Ectodermal cell (in vitro differentiated cells): ENCODE measurements at regions not wholly inside any gene's neighbourhood (a gene's known extent, or its start where the extent isn't known, plus 50 kb on each side); places are given as distances from the start of the nearest gene placed in this dataset.
"Not testable (repeated sequence)": the region's sequence is repeated elsewhere in the genome, so short reads cannot be mapped to it uniquely, and the experiment has no call there.

Experiments used
- H3K27ac ChIP-seq: 2 replicates; pipeline ENCODE4 v1.7.0; 2013; ENCODE audit warnings: mild to moderate bottlenecking, low read depth, low read length; ENCODE audit not compliant: insufficient read depth, poor library complexity, severe bottlenecking
- H3K27me3 ChIP-seq: 2 replicates; pipeline ENCODE4 v1.7.0; 2013; ENCODE audit warnings: mild to moderate bottlenecking, low read length; ENCODE audit not compliant: insufficient read depth, control insufficient read depth, poor library complexity, severe bottlenecking
- H3K36me3 ChIP-seq: one replicate; pipeline ENCODE4 v1.7.0; 2013; ENCODE audit warnings: low read length; ENCODE audit not compliant: control insufficient read depth, insufficient read depth
- H3K4me1 ChIP-seq: one replicate; pipeline ENCODE4 v1.7.0; 2013; ENCODE audit warnings: low read length; ENCODE audit not compliant: control insufficient read depth, insufficient read depth
- H3K4me3 ChIP-seq: 2 replicates; pipeline ENCODE4 v1.7.0; 2013; ENCODE audit warnings: low read depth, low read length, control low read depth; ENCODE audit not compliant: insufficient read depth
- H3K9me3 ChIP-seq: 2 replicates; pipeline ENCODE4 v1.7.0; 2013; ENCODE audit warnings: mild to moderate bottlenecking, low read length, moderate library complexity; ENCODE audit not compliant: control insufficient read depth
- WGBS, 2 experiments: methylation state at CpG; one replicate each; pipeline ENCODE4 v1.1.7; 2013; ENCODE audit warnings: missing lambda C conversion rate in 2 of 2; 5-methylcytosine and 5-hydroxymethylcytosine counted together

DNA sequence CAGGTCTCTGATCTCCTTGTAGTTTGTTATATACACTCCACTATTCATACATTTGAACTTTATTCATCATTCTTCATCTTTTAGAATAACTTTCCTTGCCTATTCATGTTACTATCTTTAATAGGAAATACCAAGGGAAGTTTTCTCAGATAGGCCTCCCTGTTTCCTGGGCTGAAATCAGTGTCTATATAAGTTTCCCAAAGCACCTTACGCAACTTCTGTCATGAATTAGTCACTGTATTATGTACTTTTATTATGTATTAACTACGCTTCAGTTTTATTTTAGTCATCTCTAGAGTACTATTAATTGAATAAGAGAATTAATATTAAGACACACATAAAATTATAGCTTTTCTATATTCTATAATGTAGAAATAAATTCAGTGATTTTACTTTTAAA lies 1481.5 kb downstream of the OTOL1 start:
- Histone ChIP-seq H3K27me3 (no peaks in the 10 kb centered on the region), H3K27ac (no peak overlapping the region), H3K4me1 (no peaks in the 10 kb centered on the region), H3K4me3 (no peak overlapping the region), H3K36me3 (no peaks in the 10 kb centered on the region), H3K9me3 (no peaks in the 10 kb centered on the region)
- WGBS, 2 experiments = 100% methylated on average over 1 of the region's 2 CpGs; no CpG with 5 or more reads in 1 of the 2 experiments

DNA sequence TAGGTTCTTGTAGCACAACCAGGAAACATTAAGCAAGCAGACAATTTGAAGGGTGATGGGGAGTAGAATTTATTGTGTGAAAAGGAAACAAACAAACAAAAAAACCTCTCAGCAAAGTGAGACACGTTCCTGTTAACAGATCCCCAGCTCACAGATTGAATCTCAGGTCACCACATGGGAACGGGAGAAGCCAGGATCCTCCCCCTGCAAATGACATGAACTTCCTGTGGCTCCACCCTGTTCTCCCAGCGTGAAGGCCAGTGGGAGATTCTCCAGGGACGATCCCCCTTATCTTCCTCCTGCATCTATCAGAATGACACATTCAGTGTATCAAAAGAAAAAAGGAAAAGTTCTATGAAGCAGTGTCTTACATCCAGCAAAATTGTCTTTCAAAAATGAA lies 1488.1 kb downstream of the OTOL1 start:
- 56 to 74% methylated on average over 3 to 4 of the region's 4 CpGs for WGBS, 2 experiments
- H3K4me1 ChIP-seq = no peaks in the 10 kb centered on the region
- H3K36me3 ChIP-seq = no peaks in the 10 kb centered on the region
- H3K9me3 ChIP-seq = no peaks in the 10 kb centered on the region
- no peak overlapping the region for H3K4me3 ChIP-seq
- H3K27ac ChIP-seq = no peak overlapping the region
- no peaks in the 10 kb centered on the region for H3K27me3 ChIP-seq

- H3K4me3 ChIP-seq, H3K36me3 ChIP-seq, H3K4me1 ChIP-seq, H3K27me3 ChIP-seq, H3K9me3 ChIP-seq, H3K27ac ChIP-seq: not testable (repeated sequence)
- 88 to 91% methylated on average over 33 of the region's 33 CpGs for WGBS, 2 experiments
Measured at GRCh38 chr3:162987085-162987794, 1490.6 kb downstream of the OTOL1 start.

- H3K27ac ChIP-seq = no peak overlapping the region
- H3K9me3 ChIP-seq = no peaks in the 10 kb centered on the region
- H3K27me3 ChIP-seq = no peaks in the 10 kb centered on the region
- no peaks in the 10 kb centered on the region for H3K36me3 ChIP-seq
- H3K4me3 ChIP-seq = no peak overlapping the region
- H3K4me1 ChIP-seq = no peaks in the 10 kb centered on the region
- 95 to 97% methylated on average over 2 of the region's 2 CpGs for WGBS, 2 experiments
Measured at GRCh38 chr3:162992741-162993140, 1496.1 kb downstream of the OTOL1 start.

DNA sequence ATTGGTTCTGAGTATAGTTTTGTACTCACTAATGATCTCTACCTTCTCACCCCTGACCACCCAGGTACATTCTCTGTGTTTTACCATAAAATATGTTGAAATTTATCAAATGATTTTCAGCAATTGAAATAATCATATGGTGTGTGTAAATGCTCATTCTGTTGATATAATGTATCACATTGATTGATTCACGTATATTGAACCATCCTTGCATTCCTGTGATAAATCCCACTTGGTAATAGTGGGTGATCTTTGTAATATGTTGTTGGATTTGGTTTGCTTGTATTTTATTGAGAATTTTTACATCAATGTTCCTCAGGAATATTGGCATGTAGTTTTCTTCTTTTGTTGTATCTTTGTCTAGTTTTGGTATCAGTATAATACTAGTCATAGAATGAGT lies 1497.6 kb downstream of the OTOL1 start:
- no peak overlapping the region for H3K4me3 ChIP-seq
- 80 to 88% methylated on average over 1 of the region's 1 CpG for WGBS, 2 experiments
- H3K9me3 ChIP-seq = no peaks in the 10 kb centered on the region

GRCh38 chr3:162996368-162996767 lies 1499.8 kb downstream of the OTOL1 start:
- H3K36me3 ChIP-seq = no peaks in the 10 kb centered on the region
- no peaks in the 10 kb centered on the region for H3K9me3 ChIP-seq
- H3K4me1 ChIP-seq = no peaks in the 10 kb centered on the region
- H3K4me3 ChIP-seq = no peak overlapping the region
- no peak overlapping the region for H3K27ac ChIP-seq
- no peaks in the 10 kb centered on the region for H3K27me3 ChIP-seq

More for the DNA sequence above, 1497.6 kb downstream of the OTOL1 start:
- no peaks in the 10 kb centered on the region for H3K27me3 ChIP-seq
- H3K27ac ChIP-seq = no peak overlapping the region
- H3K4me1 ChIP-seq = no peaks in the 10 kb centered on the region
- H3K36me3 ChIP-seq = no peaks in the 10 kb centered on the region

DNA sequence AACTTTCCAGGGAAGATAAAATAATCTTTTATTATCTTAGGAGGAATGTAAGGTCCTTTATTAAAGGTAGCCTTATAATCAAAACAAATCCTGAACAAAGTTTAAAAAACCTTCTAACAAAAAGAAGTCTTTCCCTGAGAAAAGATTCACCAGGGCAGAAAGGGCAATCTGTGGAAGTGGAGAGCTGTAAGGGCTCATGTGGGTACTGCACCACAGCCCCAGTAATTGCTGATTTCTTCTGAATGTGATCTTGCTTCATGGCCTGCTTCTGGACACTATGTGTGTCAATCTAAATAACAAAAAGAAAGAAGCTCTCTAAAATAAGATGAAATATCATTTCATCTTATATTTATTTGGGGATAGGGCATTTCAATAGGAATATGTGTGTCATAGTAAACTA lies 1501.6 kb downstream of the OTOL1 start:
- Histone ChIP-seq H3K27me3 (no peaks in the 10 kb centered on the region), H3K4me1 (no peaks in the 10 kb centered on the region), H3K36me3 (no peaks in the 10 kb centered on the region), H3K27ac (no peak overlapping the region), H3K9me3 (no peaks in the 10 kb centered on the region), H3K4me3 (no peak overlapping the region)

- 91 to 92% methylated on average over 2 of the region's 2 CpGs for WGBS, 2 experiments
- H3K36me3 ChIP-seq = no peaks in the 10 kb centered on the region
- H3K4me3 ChIP-seq = no peak overlapping the region
- H3K9me3 ChIP-seq = no peaks in the 10 kb centered on the region
- H3K4me1 ChIP-seq = no peaks in the 10 kb centered on the region
- no peaks in the 10 kb centered on the region for H3K27me3 ChIP-seq
- H3K27ac ChIP-seq = no peak overlapping the region
Measured at GRCh38 chr3:163011596-163011995, 1515.0 kb downstream of the OTOL1 start.

DNA sequence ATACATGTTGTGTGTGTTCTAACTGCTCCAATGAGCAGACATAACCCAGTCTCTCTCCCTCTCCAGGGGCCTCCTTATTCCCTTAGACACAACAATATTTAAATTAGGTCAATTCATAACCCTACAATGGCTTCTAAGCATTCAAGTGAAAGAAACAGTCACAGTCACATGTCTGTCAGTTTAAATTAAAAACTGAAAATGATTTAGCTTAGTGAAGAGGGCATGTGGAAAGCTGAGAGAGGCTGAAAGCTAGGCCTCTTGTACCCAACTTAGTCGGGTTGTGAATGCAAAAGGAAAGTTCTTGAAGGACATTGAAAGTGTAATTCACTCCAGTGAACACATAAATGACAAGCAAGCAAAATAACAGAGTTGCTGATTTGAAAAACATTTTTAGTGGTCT lies 1519.6 kb downstream of the OTOL1 start:
- H3K27ac ChIP-seq = no peak overlapping the region
- WGBS, 2 experiments = 92 to 100% methylated on average over 1 of the region's 1 CpG
- H3K9me3 ChIP-seq = no peaks in the 10 kb centered on the region
- no peaks in the 10 kb centered on the region for H3K4me1 ChIP-seq
- H3K4me3 ChIP-seq = no peak overlapping the region
- H3K36me3 ChIP-seq = no peaks in the 10 kb centered on the region
- H3K27me3 ChIP-seq = no peaks in the 10 kb centered on the region

GRCh38 chr3:163018067-163018466 lies 1521.5 kb downstream of the OTOL1 start:
- no peak overlapping the region for H3K4me3 ChIP-seq
- H3K27me3 ChIP-seq = no peaks in the 10 kb centered on the region
- no peaks in the 10 kb centered on the region for H3K36me3 ChIP-seq
- no peaks in the 10 kb centered on the region for H3K4me1 ChIP-seq
- H3K27ac ChIP-seq = no peak overlapping the region
- no peaks in the 10 kb centered on the region for H3K9me3 ChIP-seq
- no CpG with 5 or more reads among the region's 1 CpG for WGBS, 2 experiments

DNA sequence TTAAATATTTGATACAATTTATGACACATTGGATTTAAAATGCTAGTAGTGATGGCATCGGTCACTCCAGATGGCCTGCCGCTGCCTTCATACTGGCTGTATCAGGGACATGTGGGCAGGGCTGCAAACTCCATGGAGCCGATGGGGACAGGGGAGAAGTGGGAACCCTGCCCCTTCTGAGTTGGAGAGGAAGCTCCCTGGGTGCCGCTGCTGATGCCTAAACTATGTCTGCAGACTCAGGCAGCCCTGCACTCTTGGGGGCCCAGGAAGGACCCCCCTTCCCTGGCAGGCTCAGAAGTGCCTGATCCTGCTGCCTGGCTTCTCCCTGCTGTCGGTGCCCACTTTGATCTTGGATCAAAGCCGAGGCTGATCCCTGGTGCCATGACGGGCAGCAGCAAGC lies 1522.1 kb downstream of the OTOL1 start:
- no peaks in the 10 kb centered on the region for H3K27me3 ChIP-seq
- H3K9me3 ChIP-seq = no peaks in the 10 kb centered on the region
- no peak overlapping the region for H3K27ac ChIP-seq
- no peaks in the 10 kb centered on the region for H3K36me3 ChIP-seq
- WGBS, 2 experiments = 85 to 91% methylated on average over 7 of the region's 7 CpGs
- H3K4me1 ChIP-seq = no peaks in the 10 kb centered on the region
- H3K4me3 ChIP-seq = no peak overlapping the region
